Natural killer cell (primary cell): ENCODE measurements at regions not wholly inside any gene's neighbourhood (a gene's known extent, or its start where the extent isn't known, plus 50 kb on each side); places are given as distances from the start of the nearest gene placed in this dataset.

ENCODE experiments used
- ATAC-seq, 3 donors: fragments of 150-1000 bp in 2 of 3; fragments of 200-7000 bp in 1 of 3; cut with Tn5 transposase; 1 replicate in 1 of 3; 2 replicates in 2 of 3; pipeline ENCODE4 v1.10.0; 2021; ENCODE audit warnings: mild to moderate bottlenecking in 2 of 3, moderate library complexity in 2 of 3
- DNase-seq, 2 donors: peaks; one replicate each; pipeline versions ENCODE4 v3.0.0 to v3.0.0-alpha.2; 2013 to 2021; ENCODE audit warnings: mixed read lengths in 1 of 2
- H3K27ac ChIP-seq: one replicate; pipeline ENCODE4 v1.5.1; 2013; ENCODE audit warnings: mild to moderate bottlenecking, low read length
- H3K27me3 ChIP-seq: one replicate; pipeline ENCODE4 v1.6.1; 2013; ENCODE audit warnings: low read length; ENCODE audit not compliant: control insufficient read depth, insufficient read depth
- H3K36me3 ChIP-seq: one replicate; pipeline ENCODE4 v1.6.1; 2013; ENCODE audit warnings: low read length; ENCODE audit not compliant: control insufficient read depth, insufficient read depth
- H3K4me1 ChIP-seq: one replicate; pipeline ENCODE4 v1.6.1; 2013; ENCODE audit warnings: low read length; ENCODE audit not compliant: control insufficient read depth, insufficient read depth
- H3K4me3 ChIP-seq: one replicate; pipeline ENCODE4 v1.5.1; 2013; ENCODE audit warnings: low read length
- H3K9me3 ChIP-seq: one replicate; pipeline ENCODE4 v1.6.1; 2013; ENCODE audit warnings: low read length; ENCODE audit not compliant: control insufficient read depth, insufficient read depth
- H3K27ac Mint-ChIP-seq, 2 donors: one replicate each; pipeline ENCODE4 v1.8.0; 2022; ENCODE audit warnings: mild to moderate bottlenecking in 2 of 2, mixed read lengths in 2 of 2, moderate library complexity in 1 of 2
- H3K27me3 Mint-ChIP-seq, 2 donors: one replicate each; pipeline ENCODE4 v1.8.0; 2022; ENCODE audit warnings: low read depth in 2 of 2, mixed read lengths in 2 of 2
- H3K36me3 Mint-ChIP-seq: one replicate; pipeline ENCODE4 v1.8.0; 2022; ENCODE audit warnings: mixed read lengths
- H3K4me1 Mint-ChIP-seq, 2 donors: one replicate each; pipeline ENCODE4 v1.8.0; 2022; ENCODE audit warnings: mixed read lengths in 2 of 2
- H3K4me3 Mint-ChIP-seq: one replicate; pipeline ENCODE4 v1.8.0; 2022; ENCODE audit warnings: mild to moderate bottlenecking, moderate library complexity, mixed read lengths
- H3K9me3 Mint-ChIP-seq, 2 donors: one replicate each; pipeline ENCODE4 v1.8.0; 2022; ENCODE audit warnings: mixed read lengths in 2 of 2
- CTCF ChIP-seq: fragments of 200-600 bp; IDR thresholded peaks from one replicate; pipeline ENCODE4 v1.8.0; 2022; ENCODE audit warnings: antibody characterized with exemption
- WGBS: methylation state at CpG from one replicate; pipeline ENCODE4 v1.1.7; 2013; ENCODE audit warnings: missing lambda C conversion rate; ENCODE audit not compliant: insufficient coverage; 5-methylcytosine and 5-hydroxymethylcytosine counted together
- intact Hi-C: fragments of 100-400 bp; cut with micrococcal nuclease; formaldehyde crosslinking; loops from one replicate; pipeline ENCODE4 v1.14.2; 2022

- ATAC-seq (no peak), DNase-seq (no peak)
- Mint-ChIP-seq H3K9me3 (no peaks in the 10 kb centered on the region), H3K4me3 (no peak overlapping the region), H3K36me3 (no peaks in the 10 kb centered on the region), H3K27me3 (peaks cover 6 to 15% of the 10 kb centered on the region in 2 donors), H3K27ac (no peak overlapping the region), H3K4me1 (no peaks in the 10 kb centered on the region)
- WGBS: 92% methylated on average over 8 of the region's 8 CpGs
- intact Hi-C loops: no loop called here
- no peaks in the 10 kb centered on the region for H3K9me3 ChIP-seq
- TF ChIP-seq CTCF: no peak
- no peak overlapping the region for H3K4me3 ChIP-seq
- no peak overlapping the region for H3K27ac ChIP-seq
- no peaks in the 10 kb centered on the region for H3K27me3 ChIP-seq
- no peaks in the 10 kb centered on the region for H3K36me3 ChIP-seq
- H3K4me1 ChIP-seq: no peaks in the 10 kb centered on the region
Observed at GRCh38 chr9:89243296-89244061, 64.9 kb upstream of the SHC3 start.

DNA sequence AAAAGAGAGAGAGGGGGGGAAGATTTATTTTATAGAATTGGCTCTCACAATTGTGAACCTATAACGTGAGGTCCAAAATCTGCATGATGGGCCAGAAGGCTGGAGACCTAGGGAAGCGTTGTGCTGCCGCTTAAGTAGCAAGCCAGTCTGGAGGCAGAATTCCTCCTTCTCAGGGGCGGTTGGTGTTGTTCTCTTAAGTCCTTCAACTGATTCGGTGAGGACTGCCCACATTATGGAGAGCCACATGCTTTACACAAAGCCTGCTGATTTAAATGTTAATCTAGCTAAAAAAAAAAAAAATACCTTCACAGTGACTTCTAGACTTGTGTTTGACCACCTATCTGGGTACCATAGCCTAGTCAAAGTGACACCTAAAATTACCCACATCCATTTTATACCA is 64.2 kb upstream of the CKS2 start:
- no peaks in the 10 kb centered on the region for H3K9me3 ChIP-seq
- H3K4me1 ChIP-seq: no peaks in the 10 kb centered on the region
- Mint-ChIP-seq H3K9me3 (no peaks in the 10 kb centered on the region), H3K36me3 (no peaks in the 10 kb centered on the region), H3K27ac (no peak overlapping the region), H3K4me1 (no peaks in the 10 kb centered on the region), H3K27me3 (peaks cover 0 to 2% of the 10 kb centered on the region in 2 donors), H3K4me3 (no peak overlapping the region)
- intact Hi-C loops: no loop called here
- DNase-seq: no peak
- H3K4me3 ChIP-seq: no peak overlapping the region
- H3K27me3 ChIP-seq: no peaks in the 10 kb centered on the region
- no peak for ATAC-seq
- TF ChIP-seq CTCF: no peak
- H3K27ac ChIP-seq: no peak overlapping the region
- WGBS: 92% methylated on average over 5 of the region's 5 CpGs
- no peaks in the 10 kb centered on the region for H3K36me3 ChIP-seq

DNA sequence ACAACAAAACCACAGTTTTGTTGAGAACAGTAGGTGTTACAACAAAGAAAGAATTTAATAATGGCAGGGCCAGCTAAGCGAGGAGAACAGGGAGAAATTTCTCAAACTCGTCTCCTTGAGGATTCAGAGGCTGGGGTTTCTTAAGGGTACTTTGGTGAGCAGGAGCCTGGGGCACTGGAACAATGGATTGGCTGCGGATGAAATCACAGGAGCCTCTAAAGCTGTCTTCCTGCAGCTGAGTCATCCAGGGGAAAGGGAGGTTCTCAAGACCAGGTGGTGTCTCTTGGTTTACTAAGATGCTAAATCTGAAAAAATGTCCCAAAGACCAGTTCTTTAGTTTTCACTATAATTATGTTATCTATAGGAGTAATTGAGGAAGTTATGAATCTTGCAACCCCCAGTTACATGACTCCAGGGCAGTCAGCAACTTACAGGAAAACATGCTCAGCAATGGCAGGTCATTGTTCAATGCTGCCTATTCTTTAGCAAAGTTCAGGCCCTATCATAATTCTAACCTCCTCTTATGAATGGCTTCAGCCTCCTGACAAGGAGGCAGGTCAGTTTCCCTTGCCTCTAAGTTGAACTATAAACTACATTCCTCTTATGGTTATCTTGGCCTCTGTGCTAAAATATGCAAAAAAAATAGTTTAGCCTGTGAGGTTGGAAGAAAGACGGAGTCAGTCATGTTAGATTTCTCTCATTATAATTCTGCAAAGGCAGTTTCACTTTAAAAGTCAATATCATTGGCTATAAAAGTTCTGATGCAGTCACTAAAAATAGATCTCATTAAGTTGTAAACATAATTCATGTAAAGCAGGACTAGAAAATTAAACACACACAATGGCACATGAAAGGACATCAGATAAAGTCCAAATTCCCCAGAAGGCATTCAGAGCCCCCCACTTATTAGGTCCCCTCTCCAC is 63.3 kb upstream of the CKS2 start:
- H3K27me3 Mint-ChIP-seq: no peaks in the 10 kb centered on the region
- H3K4me1 ChIP-seq: no peaks in the 10 kb centered on the region
- no peaks in the 10 kb centered on the region for H3K9me3 Mint-ChIP-seq
- intact Hi-C loops: no loop called here
- no peaks in the 10 kb centered on the region for H3K9me3 ChIP-seq
- no peak for DNase-seq
- no peak for TF ChIP-seq CTCF
- H3K36me3 ChIP-seq: no peaks in the 10 kb centered on the region
- H3K4me3 ChIP-seq: no peak overlapping the region
- H3K27ac ChIP-seq: no peak overlapping the region
- H3K36me3 Mint-ChIP-seq: no peaks in the 10 kb centered on the region
- ATAC-seq: no peak
- 80% methylated on average over 3 of the region's 4 CpGs for WGBS
- no peak overlapping the region for H3K27ac Mint-ChIP-seq
- H3K4me1 Mint-ChIP-seq: no peaks in the 10 kb centered on the region
- no peaks in the 10 kb centered on the region for H3K27me3 ChIP-seq
- H3K4me3 Mint-ChIP-seq: no peak overlapping the region
